HG03025 (cell line): ENCODE measurements at regions not wholly inside any gene's neighbourhood (a gene's known extent, or its start where the extent isn't known, plus 50 kb on each side); places are given as distances from the start of the nearest gene placed in this dataset.

ENCODE experiments used
- ATAC-seq: cut with Tn5 transposase; IDR thresholded peaks from one replicate; pipeline ENCODE4 v1.9.1; 2021; ENCODE audit warnings: mild to moderate bottlenecking, moderate library complexity; ENCODE audit not compliant: unreplicated experiment, low FRiP score

DNA sequence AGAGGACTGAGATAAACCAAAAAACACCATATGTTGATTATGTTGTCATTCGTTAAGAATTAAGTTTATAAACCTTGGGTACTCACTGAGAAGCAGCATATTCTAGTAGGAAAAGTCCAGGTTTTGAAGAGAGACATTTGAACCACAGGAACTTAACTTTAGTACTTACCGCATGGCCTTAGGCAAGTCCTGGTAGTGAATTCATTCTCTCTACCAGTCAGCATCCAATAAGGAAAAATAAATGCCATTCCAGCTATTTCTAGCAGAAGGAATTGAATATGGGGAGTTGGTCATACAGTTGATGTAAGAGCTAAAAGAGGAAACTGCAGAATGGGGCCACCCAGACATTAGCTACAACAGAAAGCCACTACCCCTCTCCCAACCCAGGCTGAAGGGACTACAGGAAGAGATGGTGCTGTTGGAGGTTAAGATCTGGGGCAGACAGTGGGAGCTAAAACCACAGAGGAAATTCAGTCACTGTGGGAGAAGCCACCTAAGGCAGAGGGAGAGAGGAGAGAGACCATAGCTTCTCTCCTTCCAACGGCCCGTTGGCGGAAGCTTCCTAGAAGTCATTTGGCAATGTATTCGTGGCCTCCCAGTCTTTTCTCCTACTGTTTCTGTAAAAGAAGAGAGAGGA is 133.8 kb upstream of the RARB start:
- no peak for ATAC-seq

DNA sequence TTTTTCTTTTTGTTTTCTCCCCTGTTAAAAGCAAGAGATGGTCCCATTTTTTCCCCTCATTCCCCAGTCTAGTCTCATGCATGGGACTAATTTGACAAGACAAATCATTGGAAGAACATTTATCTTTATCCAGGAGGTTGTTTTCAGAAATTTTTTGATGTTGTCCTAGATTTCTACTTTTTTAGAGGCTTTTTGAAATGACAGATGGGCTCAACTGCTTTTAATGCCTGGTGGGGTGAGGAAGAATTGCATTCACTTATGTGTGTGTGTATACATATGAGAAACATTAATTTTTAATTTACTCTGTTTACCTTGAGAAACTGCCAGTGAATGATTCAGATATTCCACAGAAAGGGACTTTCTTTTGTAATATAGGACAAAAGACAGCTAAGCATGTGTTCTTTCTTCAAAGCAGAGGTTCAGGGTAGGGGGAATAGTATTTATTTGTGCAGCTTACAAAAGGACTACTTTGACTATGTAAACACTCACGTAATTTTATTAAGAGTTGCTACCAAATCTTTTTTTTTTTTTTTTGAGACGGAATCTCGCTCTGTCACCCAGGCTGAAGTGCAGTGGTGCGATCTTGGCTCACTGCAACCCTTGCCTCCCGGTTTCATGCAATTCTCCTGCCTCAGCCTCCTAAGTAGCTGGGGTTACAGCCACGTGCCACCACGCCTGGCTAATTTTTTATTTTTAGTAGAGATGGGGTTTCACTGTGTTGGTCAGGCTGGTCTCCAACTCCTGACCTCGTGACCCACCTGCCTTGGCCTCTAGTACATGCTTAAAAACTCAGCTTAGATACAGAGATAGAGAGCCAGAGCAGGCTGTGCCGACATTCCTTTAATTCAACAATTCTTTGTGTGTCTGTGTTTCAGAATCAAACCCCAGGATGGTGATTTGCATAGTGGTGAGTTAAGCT is 130.1 kb upstream of the RARB start:
- ATAC-seq, result no peak

DNA sequence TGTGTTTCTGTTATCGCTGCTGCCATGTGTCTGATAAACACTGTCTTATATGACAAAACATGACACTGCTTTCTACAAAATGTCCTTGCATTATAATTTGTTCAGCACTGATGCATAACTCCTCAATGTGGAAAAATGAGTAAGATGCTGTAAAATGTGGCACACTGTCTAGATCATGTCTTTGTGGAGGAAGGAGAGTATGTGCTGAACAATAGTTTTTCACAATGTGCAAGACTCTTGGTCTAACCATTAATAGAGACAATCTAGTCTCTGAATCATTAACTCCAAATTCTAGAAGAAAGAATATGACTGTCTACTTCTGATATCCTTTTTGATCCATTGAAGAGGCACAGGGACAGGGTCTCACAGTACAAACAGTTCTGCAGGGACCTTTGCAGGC is 127.9 kb upstream of the RARB start:
- no peak for ATAC-seq

DNA sequence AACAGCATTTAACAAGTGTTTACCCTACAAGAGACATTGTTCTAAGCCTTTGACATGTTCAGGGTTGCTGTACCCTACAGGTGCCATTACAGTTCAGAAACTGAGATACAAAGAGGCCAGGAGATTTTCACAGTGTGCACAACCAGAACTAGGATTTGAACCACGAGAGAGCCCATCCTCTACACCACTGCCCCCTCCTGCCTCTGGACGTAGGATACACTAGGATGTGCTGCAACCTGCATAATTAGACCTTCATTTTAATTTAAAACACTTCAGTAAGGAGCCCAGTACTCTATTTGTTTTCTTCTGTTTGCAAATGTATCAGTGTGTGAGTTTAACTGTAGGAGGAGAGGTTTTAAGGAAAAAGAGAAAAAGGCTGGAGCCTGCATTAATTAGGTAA is 123.1 kb upstream of the RARB start:
- no peak for ATAC-seq

DNA sequence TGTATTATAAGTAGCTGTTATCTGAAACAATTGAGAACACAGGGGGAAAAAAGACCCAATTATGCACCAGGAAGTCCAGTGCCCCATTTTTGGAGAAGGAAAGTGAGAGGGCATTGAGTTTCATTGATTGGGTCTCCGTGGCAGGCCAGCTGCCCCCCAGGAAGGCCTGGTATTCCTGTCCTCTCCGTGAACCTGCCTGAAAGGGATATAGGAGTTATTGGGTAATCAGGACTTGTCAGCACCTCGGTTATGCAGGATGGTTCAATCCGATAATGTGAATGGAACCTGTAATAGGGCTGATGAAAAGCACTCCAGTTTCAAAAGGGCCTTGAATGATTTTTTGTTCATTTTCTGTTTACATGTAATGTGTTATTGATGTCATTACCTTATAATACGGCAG is 122.0 kb upstream of the RARB start:
- ATAC-seq, result no peak

DNA sequence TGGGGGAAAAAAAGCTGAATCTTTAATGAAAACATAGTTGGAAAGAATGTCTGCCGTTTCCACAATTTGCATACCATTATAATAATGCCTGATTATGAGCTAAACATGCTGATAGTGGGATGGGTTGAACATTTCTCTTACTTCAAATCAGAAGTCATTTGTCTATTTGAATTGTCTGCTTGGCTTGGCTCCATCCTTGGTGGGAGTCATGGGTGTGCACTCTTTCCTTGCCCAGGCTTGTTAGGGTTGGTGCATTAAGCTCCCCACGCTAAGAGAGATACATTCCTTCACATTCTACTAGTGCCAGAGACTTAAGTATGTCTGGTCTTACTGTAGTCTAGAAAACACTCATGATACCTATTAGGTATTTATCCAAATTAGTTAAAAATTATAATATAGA is 121.4 kb upstream of the RARB start:
- ATAC-seq, result no peak

DNA sequence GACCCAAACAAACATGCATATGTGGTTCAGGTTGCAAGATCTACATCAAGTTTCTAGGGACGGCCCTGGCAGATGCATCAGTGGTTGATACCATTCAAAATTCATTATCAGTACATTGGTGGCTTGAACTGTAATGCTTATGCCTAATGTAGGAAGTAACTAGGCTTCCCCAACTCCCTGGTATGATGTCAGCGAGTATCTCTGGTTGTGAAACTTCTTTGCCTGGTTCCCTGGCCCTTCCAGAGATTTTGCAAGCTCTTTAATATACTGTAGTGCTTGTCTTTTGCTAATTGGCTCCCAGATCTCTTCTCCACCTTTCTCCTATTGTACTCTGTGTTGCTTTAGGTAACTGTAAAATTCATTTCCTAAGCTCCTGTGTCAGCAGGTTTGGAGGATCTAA is 114.8 kb upstream of the RARB start:
- no peak for ATAC-seq

DNA sequence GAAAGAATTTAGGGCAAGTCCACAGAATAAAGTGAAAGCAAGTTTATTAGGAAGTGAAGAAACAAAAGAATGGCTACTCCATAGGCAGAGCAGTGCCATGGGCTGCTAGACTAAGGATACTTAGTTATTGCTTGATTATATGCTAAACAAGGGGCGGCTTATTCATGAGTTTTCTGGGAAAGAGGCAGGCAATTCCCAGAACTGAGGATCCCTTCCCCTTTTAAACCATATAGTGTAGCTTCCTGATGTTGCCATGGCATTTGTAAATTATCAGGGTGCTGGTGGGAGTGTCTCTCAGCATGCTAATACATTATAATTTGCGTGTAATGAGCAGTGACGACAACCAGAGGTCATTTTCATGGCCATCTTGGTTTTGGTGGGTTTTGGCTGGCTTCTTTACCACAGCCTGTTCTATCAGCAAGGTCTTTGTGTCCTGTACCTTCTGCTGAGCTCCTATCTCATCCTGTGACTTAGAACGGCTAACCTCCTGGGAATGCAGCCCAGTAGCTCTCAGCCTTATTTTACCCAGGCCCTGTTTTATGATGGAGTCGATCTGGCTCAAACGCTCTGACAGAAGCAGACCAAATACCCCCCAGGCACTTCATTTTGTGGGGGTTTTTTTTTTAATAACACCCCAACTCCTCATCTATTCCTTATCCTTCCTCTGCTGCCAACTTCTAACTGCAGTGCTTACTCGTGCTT is 103.0 kb upstream of the RARB start:
- no peak for ATAC-seq

DNA sequence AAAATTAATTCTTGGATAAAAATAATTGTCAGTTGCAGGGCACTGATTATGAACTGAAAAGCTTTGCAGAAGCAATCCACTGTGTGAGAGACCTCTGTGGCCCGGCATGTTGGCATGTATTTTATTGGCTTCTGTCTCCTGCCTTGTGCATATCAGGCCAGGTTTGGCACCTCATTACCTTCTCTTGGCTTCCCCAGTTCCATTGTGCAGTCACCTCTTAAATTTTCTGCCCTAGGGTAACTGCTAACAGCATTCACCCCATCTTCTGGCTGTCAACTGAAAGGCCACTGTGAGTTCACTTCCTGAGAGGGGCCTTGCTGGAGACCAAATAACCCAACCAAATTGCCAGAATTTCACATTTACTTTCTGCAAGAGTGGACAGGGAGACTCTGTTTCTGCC is 92.7 kb upstream of the RARB start:
- no peak for ATAC-seq

DNA sequence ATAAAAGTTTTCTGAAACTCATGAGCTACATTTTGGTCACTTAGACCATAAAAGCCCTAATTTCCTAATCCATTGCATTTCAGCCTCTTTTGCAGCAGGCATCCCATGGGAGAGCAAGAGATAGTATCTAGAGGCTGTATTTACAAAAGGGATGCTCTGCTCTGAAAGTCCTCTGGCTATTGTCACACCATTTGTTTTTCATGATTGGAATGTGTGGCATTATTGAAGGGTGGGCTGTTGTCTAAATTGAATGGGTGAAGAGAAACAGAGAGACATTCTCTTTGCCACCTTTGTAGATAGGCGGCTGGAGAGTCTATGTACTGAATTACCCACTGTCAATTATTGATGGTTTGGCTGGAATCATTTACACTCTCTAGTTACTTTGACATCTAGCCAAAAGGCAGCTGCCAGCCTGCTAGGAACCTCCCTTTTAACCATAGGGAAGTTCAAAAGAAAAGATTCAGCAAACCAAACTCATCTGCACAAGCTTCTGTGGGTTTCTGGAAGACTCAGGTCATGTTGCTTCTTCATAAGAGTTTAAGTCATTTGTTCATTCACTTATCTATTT is 89.8 kb upstream of the RARB start:
- no peak for ATAC-seq

DNA sequence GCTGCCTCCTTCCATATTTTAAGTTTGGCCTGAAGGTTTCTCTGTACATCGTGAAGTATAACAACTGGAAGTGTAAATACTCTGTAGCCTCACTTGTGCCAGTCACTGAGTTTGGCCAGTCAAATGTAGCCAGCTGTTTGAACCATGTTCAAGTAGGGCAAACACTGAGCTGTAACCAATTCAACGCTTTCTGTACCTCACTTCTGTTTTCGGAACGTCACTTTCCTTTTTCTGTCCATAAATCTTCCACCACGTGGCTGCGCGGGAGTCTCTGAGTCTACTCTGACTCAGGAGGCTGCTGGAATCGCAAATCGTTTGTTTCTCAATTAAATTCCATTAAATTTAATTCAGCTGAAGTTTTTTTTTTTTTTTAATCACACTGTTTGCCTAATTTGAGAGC is 88.8 kb upstream of the RARB start:
- ATAC-seq, result no peak

DNA sequence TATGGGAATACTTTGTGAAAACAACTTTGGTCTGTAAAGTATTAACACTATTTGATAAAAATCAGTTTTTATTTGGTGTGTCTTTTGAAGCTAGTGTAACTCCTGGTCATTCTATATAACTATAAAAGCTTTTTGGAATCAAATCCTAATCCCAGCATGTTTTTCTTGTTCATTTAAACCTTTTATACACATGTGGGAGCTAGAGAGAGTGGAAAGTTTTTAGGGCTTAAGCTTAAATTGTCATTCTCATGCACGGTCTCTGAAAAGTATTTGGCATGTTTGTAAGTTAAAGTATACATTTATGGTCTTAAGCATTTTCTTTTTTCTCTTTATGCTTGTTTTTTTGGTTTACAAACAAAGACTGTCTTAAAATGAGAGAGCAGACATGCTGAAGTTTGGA is 83.4 kb upstream of the RARB start:
- no peak for ATAC-seq

DNA sequence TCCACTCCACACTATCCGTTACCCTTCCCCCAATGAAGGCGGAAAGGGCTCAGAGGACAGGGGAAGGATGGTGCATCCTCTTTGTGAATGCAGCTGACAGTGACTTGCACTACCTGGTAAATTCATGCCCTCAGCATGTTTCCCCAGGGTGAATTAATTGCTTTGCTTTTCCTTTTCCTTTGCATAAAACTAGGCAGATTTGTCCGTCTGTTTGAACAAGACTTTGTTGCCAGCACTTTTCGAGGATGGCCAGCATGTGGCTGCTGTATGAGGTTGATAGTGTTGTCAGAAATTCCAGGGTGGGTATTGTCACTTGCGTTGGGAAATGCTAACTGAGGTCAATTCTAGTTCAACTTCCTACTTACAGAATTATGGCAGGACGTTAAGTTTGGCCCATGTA is 79.0 kb upstream of the RARB start:
- no peak for ATAC-seq

DNA sequence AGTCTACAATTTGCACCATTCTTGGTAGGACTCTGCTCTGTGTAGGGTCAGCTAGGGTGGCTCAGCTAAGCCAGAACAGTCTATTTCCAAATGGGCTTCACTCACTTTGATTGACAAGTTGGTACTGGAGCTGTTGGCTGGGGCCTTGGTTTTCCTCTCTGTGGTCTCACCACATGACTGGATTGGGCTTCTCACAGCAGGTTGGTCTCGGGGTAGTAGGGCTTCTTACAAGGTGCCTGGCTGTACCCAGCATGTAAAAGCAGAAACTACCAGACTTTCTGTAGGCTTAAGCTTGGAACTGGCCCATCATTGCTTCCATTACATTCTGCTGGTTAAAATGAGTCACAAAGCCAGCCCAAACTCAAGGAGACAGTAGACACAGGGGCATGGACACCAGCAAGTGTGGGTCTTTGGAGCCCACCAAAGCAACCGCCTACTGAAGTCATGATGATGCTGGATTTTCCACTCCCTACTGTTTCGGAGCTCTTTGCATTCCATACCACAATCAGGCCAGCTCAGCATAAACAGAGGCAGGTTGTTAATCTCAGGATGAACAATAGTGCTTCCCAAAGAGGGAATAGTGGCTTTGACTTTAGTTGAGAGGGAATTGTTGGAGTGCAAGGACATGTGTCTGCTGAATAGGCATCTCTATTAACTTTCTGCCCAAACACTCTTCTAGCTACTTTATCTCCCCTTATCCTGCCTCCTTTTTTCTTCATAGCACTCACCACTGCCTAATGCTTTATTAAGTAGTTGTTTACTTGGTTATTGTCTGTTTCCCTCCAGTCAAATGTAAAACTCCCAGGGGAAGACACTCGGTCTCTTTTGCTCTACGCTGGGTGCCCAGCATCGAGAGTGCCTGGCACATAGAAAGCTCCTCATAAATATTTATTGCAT is 78.0 kb upstream of the RARB start:
- no peak for ATAC-seq

DNA sequence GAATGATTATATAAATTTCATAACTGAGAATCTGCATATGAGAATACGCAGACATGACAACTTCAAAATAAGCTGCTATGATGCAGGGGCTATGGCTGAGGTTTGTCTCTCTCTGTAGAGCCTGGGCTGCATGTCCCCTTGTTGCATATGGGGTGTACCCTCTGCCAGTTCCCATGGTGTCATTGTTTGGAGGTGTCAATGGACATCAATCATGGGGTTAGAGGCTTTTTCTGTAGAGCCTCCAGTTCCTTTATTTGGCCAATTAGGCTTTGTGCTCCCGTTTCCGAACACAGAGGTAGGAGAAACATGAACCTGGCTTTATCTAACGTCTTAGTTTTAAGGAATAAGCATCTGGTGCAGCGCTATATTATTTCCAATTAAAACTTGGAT is 77.3 kb upstream of the RARB start:
- no peak for ATAC-seq

DNA sequence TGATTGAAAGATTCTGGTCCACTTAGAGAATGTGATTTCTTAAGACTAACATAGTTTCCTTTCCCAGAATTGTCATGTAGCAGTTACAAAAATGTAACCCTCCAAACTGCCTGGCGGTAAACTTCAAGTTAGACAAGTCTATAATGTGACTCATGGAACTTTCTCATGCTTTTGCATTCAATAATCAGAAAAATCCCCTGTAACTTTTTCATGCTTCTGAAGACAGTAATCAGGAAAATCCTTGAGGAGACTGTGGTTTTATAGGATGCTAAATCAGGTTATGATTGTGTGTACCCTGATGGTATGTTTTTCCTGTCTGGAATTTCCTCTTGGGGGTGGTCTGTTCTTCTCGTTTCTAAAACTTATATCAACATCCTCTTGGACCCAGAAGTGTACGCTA is 74.0 kb upstream of the RARB start:
- no peak for ATAC-seq

DNA sequence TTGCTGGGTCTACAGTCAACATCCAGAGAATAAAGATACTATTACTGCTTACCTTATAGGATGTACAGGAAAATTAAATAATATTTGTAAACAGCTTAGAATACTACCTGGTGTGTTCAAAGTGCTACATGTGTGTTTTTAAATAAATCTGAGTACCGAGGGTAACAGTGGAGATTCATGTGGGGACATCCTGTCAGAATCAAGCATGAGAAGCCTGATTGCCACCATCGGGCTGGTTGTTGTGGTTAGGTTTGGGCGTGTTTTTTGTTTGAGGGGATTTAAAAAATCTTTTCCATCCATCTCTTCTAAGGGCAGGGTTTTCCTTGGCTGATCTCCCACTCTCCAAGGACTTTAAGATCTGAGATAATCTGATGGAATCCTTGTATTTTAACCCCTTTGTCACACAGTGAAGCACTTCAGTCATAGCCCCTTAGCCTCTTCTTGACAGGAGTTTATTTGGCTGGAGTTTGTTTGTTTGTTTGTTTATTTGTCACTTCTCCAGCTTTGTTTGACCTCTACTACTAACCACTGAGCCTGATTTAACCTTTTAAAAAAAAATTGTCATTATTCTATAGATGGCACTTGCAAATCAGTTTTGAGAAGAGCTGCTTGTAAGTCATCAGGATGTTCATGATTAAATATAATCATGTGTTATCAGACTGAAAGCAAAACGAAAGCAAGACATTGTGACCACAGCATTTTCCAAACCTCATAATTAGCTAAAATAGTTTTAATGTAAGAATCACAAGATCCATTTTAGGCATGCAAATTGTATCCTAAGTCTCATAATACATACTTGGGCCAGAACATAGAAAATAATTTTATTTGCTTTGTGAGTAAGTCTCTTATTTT is 72.8 kb upstream of the RARB start:
- ATAC-seq, result no peak

DNA sequence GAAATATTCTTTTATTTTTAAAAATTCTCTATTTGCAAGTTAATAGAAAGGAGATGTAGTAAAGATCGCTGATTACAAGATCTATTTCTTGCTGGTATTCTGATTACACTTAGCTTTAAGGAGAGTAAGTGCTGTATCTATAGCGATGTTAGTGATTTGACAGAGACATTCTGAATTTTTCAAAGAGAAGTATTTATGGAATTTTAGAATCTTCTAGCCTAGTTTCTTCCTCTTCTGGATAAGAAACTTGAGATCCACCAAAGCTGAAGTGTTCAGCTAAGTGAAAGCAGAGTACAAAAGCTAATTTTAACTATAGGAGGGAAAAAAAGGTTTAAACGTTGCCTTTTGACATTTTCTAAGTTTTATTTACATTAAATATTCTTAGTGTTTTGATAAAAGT is 72.1 kb upstream of the RARB start:
- no peak for ATAC-seq

DNA sequence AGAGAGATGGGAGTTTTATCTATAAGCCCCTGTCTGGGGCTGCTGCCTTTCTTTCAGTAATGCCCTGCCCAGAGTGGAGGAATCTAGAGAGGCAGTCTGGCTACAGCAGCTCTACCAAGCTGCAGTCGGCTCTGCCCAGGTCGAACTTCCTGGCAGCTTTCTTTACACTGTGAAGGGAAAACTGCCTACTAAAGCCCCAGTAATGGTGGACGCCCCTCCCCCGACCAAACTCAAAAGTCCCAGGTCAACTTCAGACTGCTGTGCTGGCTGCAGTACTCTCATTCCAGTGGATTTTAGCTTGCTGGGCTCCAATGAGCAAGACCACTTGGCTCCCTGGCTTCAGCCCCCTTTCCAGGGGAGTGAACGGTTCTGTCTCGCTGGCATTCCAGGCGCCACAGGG is 65.9 kb upstream of the RARB start:
- no peak for ATAC-seq
